Small intestine (tissue), 7 donors: ENCODE measurements at regions not wholly inside any gene's neighbourhood (a gene's known extent, or its start where the extent isn't known, plus 50 kb on each side); places are given as distances from the start of the nearest gene placed in this dataset.
"Not testable (repeated sequence)": the region's sequence is repeated elsewhere in the genome, so short reads cannot be mapped to it uniquely, and the experiment has no call there.

Experiments
- DNase-seq, 2 donors: peaks; one replicate each; pipeline versions ENCODE4 v3.0.0 to v3.0.0-alpha.2; 2013
- FAIRE-seq: peaks from 2 replicates; lab custom pipeline; 2012; peaks lifted over from hg19 to GRCh38; lab: Jason Lieb, UNC
- H3K27ac ChIP-seq, 3 donors: one replicate each; pipeline ENCODE4 v1.5.1; 2013; ENCODE audit warnings: low read length in 2 of 3, mild to moderate bottlenecking in 2 of 3, control low read depth in 1 of 3, inconsistent platforms in 1 of 3, low read depth in 1 of 3, moderate library complexity in 1 of 3
- H3K27me3 ChIP-seq, 3 donors: one replicate each; pipeline ENCODE4 v1.6.1; 2013; ENCODE audit warnings: low read length in 3 of 3, inconsistent platforms in 1 of 3; ENCODE audit not compliant: control insufficient read depth in 3 of 3, insufficient read depth in 3 of 3
- H3K36me3 ChIP-seq, 3 donors: one replicate each; pipeline ENCODE4 v1.6.1; 2013; ENCODE audit warnings: low read length in 3 of 3, inconsistent platforms in 1 of 3, low read depth in 1 of 3, mild to moderate bottlenecking in 1 of 3, moderate library complexity in 1 of 3; ENCODE audit not compliant: control insufficient read depth in 3 of 3, insufficient read depth in 2 of 3
- H3K4me1 ChIP-seq, 3 donors: one replicate each; pipeline ENCODE4 v1.6.1; 2013; ENCODE audit warnings: low read length in 2 of 3, inconsistent platforms in 1 of 3, low read depth in 1 of 3, mild to moderate bottlenecking in 1 of 3, moderate library complexity in 1 of 3; ENCODE audit not compliant: control insufficient read depth in 3 of 3, insufficient read depth in 2 of 3
- H3K4me3 ChIP-seq, 3 donors: one replicate each; pipeline ENCODE4 v1.5.1; 2013; ENCODE audit warnings: low read length in 3 of 3, control low read depth in 1 of 3, inconsistent platforms in 1 of 3, low read depth in 1 of 3, mild to moderate bottlenecking in 1 of 3, moderate library complexity in 1 of 3
- H3K9me3 ChIP-seq, 2 donors: one replicate each; pipeline ENCODE4 v1.6.1; 2013; ENCODE audit warnings: low read depth in 1 of 2, low read length in 1 of 2; ENCODE audit not compliant: control insufficient read depth in 2 of 2, insufficient read depth in 1 of 2
- WGBS, 3 donors: extraction: QIAGEN DNeasy Blood & Tissue Kit; methylation state at CpG; one replicate each; pipeline ENCODE4 v1.1.7; 2013; 5-methylcytosine and 5-hydroxymethylcytosine counted together
- donor health status: healthy with polysubstance abuse.
- donor health status: control.
- donor health status: control.
- donor health status: Bipolar disorder and iron deficiency.
- donor health status: healthy.

- DNase-seq, result no peak
- no peak overlapping the region for H3K4me3 ChIP-seq
- no peaks in the 10 kb centered on the region for H3K36me3 ChIP-seq
- H3K4me1 ChIP-seq, result no peaks in the 10 kb centered on the region
- no peak overlapping the region for H3K27ac ChIP-seq
- no peak for FAIRE-seq
- H3K9me3 ChIP-seq, result no peaks in the 10 kb centered on the region
- H3K27me3 ChIP-seq, result peaks cover 0 to 6% (median 0%) of the 10 kb centered on the region in 3 donors
Measured at GRCh38 chr6:100212131-100212530, 218.1 kb upstream of the MCHR2 start.

- Histone ChIP-seq H3K27ac (no peak overlapping the region), H3K9me3 (no peaks in the 10 kb centered on the region), H3K4me1 (no peaks in the 10 kb centered on the region), H3K4me3 (no peak overlapping the region), H3K36me3 (no peaks in the 10 kb centered on the region), H3K27me3 (peaks cover 0 to 6% (median 0%) of the 10 kb centered on the region in 3 donors)
- WGBS, 3 donors, result 40 to 65% (median 54%) methylated on average over 9 of the region's 9 CpGs
- FAIRE-seq, result no peak
- DNase-seq, result no peak
Measured at GRCh38 chr6:100210137-100211117, 216.4 kb upstream of the MCHR2 start.

GRCh38 chr6:100209323-100210136, 215.5 kb upstream of the MCHR2 start:
- H3K27me3 ChIP-seq, result peaks cover 0 to 6% (median 0%) of the 10 kb centered on the region in 3 donors
- FAIRE-seq, result no peak
- no peak overlapping the region for H3K27ac ChIP-seq
- H3K9me3 ChIP-seq, result no peaks in the 10 kb centered on the region
- H3K4me3 ChIP-seq, result no peak overlapping the region
- no peaks in the 10 kb centered on the region for H3K36me3 ChIP-seq
- H3K4me1 ChIP-seq, result no peaks in the 10 kb centered on the region
- DNase-seq, result no peak
- WGBS, 3 donors, result 74 to 80% (median 79%) methylated on average over 2 of the region's 2 CpGs

- 74 to 84% (median 77%) methylated on average over 3 of the region's 3 CpGs for WGBS, 3 donors
- peaks cover 0 to 2% (median 0%) of the 10 kb centered on the region in 3 donors for H3K27me3 ChIP-seq
- no peak for FAIRE-seq
Measured at GRCh38 chr6:100203400-100203799, 209.4 kb upstream of the MCHR2 start.

GRCh38 chr6:100202417-100203194, 208.6 kb upstream of the MCHR2 start:
- Histone ChIP-seq H3K4me3 (no peak overlapping the region), H3K27ac (no peak overlapping the region), H3K4me1 (no peaks in the 10 kb centered on the region), H3K27me3 (peaks cover 0 to 2% (median 0%) of the 10 kb centered on the region in 3 donors), H3K9me3 (peaks cover 0 to 5% of the 10 kb centered on the region in 2 donors), H3K36me3 (no peaks in the 10 kb centered on the region)
- WGBS, 3 donors, result 48 to 66% (median 63%) methylated on average over 2 of the region's 2 CpGs
- no peak for DNase-seq
- no peak for FAIRE-seq

More at GRCh38 chr6:100203400-100203799, 209.4 kb upstream of the MCHR2 start:
- DNase-seq, result no peak
- Histone ChIP-seq H3K36me3 (no peaks in the 10 kb centered on the region), H3K4me1 (no peaks in the 10 kb centered on the region), H3K4me3 (no peak overlapping the region), H3K27ac (no peak overlapping the region), H3K9me3 (peaks cover 0 to 5% of the 10 kb centered on the region in 2 donors)

GRCh38 chr6:100196214-100196982, 202.4 kb upstream of the MCHR2 start:
- H3K4me3 ChIP-seq, H3K36me3 ChIP-seq, H3K4me1 ChIP-seq, H3K27ac ChIP-seq, DNase-seq, H3K27me3 ChIP-seq, FAIRE-seq, H3K9me3 ChIP-seq: not testable (repeated sequence)
- WGBS, 3 donors, result 91 to 97% (median 93%) methylated on average over 22 to 34 of the region's 37 CpGs

GRCh38 chr6:100195244-100195643, 201.2 kb upstream of the MCHR2 start:
- not testable (repeated sequence) for H3K4me1 ChIP-seq, DNase-seq, H3K4me3 ChIP-seq, H3K9me3 ChIP-seq, FAIRE-seq, H3K27ac ChIP-seq, H3K27me3 ChIP-seq, H3K36me3 ChIP-seq
- 85 to 89% (median 87%) methylated on average over 2 of the region's 2 CpGs for WGBS, 3 donors
